ENCODE measurements at regions not wholly inside any gene's neighbourhood (a gene's known extent, or its start where the extent isn't known, plus 50 kb on each side); places are given as distances from the start of the nearest gene placed in this dataset.

DNA sequence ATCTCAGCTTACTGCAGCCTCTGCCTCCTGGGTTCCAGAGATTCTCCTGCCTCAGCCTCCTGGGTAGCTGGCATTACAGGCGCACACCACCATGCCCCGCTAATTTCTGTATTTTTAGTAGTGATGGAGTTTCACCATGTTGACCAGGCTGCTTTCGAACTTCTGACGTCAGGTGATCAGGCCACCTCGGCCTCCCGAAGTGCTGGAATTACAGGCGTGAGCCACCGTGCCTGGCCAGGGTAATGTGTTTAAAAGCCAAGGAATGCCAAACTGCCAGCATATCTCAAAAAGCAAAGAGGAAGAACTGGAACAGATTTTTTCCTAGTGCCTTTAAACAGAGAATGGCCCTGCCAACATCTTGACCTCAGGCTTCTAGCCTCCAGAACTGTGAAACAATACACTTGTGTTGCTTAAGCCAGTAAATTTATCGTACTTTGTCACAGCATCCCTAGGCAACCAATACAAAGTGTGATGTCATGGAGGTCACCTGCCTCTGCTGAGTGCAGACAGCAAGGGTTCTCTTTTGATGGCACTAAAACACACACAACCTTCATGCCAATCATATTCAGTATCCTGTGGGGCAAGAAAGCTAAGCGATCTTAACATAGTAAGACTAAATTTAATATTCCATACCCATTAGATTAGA is 858.3 kb upstream of the TMPRSS15 start:
- DNase-seq: no peak

DNA sequence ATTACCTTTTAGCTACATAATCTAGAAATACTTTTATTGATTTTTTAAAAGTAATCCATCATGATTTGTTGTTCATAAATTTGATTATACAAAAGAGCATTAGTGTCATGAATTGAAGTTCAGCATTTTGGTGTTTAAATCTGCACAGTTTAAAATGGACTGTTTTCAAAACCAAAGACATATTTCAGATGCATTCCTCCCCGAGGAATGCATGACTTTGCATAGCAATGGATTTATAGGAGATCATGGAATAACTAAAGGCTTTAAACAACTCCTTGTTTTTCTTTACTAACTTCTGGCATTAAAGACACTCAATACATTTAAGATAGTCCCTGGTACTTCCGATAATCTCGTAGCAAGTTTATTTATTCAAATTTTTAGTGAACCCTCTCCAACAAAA is 863.1 kb upstream of the TMPRSS15 start:
- DNase-seq: no peak

DNA sequence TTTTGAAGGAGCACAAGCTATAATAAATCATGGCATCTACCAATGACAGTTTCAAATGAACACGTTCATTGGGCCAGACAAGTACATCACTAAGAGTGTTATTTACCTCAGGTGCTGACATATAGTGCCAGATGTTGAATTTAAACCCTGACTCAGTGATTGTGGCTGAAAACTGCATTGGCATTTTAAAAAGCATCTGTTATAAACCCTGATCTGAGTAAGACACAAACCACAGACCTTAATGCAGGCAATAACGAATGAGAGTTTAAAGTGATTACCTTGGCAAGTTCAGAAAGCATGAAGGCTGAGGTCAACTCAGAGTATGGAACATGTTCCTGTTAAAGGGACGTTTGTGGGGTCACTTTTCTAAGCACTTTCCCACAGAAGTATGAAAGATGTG is 865.1 kb upstream of the TMPRSS15 start:
- no peak for DNase-seq

DNA sequence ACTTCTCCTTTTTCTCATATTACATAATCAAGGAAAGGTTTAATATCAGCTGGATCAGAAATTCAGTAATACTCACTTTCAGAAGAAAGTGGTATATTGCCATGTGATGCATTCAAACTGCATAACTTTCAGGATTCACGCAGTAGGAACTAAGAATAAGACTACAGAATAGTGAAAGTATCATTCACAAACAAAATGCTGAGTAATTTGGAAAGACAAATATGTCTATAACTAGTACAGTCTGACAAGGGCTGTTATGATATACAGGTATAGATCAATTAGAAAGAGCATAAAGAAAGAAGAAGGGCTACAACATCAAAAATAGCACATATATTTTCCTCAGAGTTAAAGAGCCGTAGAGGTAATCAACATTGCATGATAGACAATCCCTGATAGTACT is 871.5 kb upstream of the TMPRSS15 start:
- DNase-seq: no peak

DNA sequence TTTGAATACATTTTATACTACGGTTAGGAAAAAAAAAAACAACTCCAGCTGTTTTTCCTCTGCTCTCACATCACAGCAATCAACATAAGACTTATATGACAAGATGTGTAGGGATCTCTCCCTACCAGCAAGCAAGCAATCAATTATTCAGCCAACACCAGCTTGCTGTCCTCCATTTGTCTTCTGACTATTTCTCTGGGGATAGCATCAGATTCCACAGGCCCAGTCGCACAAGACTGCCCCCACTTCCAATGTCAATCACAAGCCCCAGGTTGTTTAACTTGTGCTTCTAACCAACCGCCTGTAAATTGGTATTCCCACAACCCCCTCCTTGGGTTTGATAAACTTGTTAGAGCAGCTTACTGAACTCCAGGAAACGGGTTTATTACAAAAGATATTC is 873.1 kb upstream of the TMPRSS15 start:
- DNase-seq: no peak

DNA sequence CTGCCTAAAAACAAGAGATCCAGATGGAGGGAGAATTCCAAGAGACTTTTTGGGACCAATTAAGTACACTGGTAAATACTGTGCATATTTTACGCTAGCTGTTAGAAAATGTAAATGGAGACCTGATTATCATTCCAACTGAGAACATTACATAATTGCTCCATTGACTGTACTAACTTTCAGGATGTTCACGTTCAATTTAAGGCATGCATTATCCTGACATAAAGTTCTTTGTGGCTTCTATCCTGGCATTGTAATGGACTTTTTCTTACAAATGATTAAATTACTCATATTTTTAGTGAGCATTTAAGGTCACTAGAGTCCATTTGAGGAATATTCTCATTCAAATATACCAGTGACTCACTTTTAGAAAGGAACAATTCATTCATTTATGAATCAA is 883.3 kb upstream of the TMPRSS15 start:
- no peak for DNase-seq

DNA sequence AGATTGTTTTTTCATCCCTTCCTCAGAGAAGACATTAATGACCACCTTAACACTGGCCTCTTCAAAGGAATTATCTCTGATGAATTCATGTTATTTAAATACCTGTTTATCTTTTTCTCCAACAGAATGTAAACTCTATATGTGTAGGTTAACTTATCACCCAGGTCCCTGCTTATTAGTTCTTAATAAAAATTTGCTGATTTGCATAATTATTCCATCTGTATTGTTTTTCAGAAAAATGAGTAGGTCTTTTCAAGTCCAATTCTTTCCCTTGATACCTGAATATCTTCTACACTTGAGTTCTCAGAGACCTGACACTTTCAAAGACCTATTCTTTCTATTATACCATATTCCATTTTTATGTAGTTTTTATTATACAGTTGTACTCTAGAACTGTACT is 886.7 kb upstream of the TMPRSS15 start:
- DNase-seq: no peak

DNA sequence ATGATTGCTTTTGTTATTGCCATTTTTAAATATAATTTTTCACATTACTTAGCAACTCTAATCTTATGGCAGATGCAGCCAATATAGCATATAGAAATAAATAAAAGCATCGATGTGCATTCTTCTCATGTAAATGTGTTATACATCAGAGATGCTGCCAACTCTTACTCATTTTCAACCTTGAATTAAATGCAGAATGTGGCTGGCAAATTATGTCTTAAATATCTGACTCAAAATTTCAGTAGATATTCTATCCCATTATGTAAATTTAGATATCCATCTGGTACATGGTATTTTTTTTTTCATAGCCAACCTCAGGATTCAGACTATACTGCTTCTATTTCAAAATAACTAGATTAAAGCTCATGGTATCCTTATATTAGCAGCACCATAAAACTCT is 916.7 kb upstream of the TMPRSS15 start:
- no peak for DNase-seq

DNA sequence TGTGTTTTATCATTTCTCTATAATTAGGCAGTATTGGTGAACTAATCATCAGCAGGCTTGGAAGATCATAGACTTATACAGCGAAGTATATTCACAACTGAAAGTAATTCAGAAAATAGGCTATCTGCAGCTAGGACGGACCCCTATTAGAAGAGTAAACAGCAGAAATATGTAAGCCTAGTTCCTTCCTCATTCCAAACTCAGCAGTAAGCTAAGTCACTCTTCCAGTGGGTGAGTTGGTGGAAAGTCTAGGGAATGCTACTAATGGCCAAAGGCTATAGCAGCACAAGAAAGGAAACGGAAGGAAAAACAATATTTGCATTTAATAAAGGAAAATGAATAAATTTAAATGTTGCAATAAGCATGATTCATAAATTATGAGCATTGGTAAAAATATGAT is 918.1 kb upstream of the TMPRSS15 start:
- DNase-seq: no peak

DNA sequence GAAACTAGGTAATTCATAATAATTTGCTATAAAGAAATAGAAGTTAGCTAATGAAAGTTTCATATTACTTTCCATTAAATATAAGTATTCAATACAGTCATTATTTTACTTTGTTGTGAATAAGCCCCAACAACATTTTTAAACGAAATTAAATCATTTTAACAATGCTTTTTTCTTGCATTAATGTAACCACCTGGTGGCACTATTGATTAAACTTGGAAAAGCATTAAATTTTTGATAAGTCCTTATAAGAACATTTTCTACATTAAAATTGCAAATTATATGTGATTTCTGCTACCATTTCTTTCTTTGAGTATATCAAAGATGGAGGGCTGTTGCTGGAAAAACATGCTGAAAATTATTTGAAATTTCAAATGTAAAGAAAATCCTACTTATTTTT is 918.8 kb upstream of the TMPRSS15 start:
- peak; percentile 67 for DNase-seq

DNA sequence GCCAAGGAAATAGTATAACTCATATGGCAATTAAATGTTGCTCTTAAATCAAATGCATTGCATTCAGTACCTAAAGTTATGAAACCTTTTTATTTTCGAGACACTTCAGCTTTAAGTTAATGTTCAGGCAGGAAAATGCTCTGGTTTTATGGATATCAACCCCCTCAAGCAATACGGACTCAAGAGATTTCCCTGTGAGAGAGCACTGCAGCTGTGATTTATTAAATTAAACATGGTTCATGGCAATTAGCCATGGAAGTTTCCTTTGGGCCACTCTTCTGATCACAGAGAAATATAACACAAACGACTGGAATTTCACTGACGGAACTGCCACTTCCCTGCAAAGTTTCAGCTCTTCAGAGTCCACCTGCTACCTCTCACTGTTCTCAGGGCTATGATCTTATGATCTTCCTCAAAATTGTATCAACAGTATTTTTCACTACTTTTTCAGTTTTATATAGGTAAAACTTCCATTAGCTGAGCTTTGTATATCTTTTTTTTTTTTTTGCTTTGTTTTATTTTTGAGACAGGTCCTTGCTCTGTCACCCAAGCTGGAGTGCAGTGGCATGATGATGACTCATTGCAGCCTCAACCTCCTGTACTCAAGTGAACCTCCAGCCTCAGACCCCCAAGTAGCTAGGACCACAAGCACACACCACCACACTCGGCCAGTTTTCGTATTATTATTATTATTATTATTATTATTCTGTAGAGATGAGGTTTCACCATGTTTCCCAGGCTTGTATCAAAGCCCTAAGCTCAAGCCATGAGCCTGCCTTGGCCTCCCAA is 923.1 kb upstream of the TMPRSS15 start:
- no peak for DNase-seq

DNA sequence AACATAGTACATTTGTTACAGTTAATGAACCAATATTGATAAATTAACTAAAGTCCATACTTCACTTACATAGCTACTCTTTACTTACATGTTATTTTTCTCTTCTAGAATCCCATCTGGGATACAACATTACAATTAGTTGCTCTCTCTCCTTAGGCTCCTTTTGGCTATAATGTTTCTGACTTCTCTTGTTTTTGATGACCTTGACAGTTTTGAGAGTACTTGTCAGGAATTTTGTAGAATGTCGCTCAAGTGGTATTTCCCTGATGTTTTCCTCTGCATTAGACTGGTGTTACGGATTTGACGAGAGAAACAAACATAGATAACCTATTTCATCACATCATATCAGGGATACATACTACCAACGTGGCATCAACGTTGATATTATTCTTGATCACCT is 925.4 kb upstream of the TMPRSS15 start:
- DNase-seq: no peak

DNA sequence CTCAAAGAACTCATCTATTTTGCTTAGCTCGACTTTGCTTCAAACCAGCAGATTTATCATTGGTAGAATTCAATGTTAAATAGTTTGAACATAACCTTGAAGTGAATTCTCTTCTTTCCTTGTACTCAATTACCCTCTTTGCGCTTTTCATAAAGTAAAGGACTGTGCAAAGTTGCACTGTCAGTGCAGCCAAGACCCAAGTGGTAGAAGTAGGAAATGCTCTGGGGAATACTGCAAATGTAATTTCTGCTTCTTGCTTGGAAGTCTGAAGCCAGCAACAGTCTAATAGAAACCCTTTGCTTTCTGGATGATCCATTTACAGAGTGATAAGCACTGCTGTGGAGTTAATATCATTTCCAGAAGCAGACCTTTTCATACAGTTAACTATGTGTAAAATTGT is 936.7 kb upstream of the TMPRSS15 start:
- DNase-seq: peak; percentile 18

DNA sequence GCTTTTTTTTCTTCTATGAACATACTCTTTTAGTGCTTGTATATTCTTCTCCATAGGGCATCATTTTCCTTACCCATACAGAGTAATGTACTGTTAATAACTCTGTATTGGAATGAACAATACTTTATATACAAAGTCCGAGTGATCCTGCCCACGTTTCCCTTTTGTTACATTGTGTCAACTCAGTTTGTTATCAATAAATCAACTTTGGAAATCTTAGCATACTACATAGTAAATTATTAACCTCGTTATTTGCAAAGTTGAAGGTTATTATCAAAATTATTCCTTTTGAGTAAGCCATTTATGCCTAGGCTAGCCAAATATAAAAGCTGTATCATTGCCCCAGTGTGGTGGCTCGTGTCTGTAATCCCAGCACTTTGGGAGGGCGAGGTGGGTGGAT is 937.4 kb upstream of the TMPRSS15 start:
- no peak for DNase-seq

DNA sequence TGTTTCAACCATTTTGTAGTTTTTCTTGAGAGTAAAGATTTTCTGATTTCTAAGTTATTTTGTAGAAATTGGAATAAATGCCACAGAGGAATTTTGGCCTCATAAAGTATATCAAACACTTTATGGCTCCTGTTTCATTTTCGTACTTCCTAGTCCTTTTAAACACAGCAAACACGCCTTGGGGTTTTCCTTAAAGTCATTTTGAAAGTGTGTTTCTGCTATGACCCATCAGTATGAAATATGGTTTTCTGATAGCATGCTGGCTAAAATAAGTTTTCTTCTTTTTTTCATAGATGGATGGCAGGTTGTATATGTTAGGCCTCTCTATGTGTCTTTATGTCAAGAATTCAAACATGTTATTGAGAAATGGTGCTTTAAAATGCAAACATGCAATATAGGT is 940.1 kb upstream of the TMPRSS15 start:
- no peak for DNase-seq

DNA sequence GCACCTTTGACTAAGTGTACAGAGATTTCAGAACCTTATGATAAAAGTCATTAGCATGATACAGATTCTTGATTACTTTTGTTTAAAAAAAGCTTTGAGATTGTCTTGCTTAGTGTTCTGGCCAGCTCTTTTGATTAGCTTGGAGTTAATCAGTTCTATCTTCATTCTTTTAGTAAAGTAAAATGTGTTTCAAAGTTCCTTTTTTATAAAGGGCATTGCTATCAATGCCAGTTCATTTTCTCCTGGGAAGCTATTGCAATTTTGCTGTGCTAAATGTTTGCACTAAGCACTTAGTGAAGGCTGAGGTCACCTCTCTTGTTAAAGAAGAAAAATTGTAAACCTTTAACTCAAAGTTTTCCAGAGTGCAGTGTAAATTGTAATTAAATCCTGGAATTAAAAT is 946.7 kb upstream of the TMPRSS15 start:
- no peak for DNase-seq

DNA sequence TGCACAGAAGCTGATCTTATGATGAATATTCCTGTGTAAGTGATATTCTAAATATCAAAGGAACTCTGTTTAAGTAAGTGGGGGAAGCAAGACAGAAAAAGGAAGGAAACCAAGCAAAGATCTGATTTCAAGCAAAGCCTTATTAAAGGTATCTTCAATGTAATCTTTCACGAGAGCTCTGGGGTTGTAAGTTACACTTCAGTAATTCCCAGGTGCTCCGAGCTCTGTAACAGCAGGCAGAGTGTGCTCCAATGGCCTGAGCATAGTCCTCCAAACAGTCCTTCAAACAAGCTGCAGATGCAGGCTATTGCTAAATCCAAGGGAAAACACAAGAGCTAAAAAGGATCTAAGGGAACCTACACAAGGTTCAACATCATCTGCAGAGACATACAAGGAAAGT is 949.7 kb upstream of the TMPRSS15 start:
- DNase-seq: no peak

DNA sequence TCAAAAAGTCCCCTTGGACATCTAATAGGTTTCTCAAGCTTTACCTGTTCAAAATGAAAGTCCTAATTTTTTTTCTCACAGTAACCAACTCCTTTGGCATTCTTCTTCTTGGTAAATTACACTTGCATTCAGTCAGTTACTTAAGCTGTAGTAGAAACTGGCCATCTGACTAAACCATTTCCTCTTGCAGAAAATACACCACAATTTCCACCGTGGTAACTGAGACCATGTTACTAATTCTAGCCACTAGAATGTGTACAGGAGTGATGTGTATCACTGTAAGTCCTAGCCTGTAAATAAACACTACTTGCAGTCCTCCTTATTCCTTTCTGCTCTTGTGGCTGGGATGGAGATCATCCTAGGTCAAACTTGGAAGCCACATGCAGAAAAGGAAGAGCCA is 965.4 kb upstream of the TMPRSS15 start:
- DNase-seq: peak; percentile 7

DNA sequence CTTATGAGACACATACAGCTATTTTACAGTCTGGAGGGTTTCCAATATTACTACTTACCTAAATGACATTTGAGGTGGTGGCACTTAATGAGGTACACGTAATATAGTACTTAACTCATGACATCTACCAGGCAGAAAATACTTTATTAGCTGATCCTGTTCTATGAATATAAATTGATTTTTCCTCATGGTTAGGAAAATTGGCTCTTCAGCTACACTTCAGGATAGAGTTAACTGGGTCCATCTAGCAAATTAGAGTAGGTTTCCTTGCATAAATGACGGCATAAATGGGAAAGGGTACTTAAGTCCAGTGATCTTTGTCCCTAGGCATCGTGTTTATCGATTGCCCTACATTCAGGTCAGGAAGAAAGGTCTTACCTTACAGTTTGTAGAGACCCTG is 988.8 kb upstream of the TMPRSS15 start:
- no peak for DNase-seq

DNA sequence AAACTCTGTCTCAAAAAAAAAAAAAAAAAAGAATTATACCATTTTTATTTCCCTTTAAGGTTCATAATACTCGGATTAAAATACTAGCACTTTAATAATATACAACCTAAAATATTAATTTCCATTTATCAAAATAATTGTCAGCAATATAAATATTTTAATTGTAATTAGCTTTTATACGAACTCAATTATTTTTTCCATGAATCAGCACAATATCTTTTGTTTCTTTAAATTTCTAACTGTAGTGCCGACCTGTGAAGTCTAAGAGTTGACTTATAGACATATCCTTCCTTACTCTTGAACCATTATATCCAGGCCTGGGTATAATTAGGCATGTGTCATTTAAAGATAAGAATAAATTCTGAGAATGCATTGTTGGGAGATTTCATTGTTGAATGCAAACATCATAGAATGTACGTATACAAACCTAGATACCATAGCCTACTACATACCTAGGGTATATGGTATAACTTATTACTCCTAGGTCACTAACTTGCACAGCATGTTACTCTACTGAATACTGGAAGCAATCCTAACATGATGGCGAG is 996.7 kb upstream of the TMPRSS15 start:
- DNase-seq: no peak

DNA sequence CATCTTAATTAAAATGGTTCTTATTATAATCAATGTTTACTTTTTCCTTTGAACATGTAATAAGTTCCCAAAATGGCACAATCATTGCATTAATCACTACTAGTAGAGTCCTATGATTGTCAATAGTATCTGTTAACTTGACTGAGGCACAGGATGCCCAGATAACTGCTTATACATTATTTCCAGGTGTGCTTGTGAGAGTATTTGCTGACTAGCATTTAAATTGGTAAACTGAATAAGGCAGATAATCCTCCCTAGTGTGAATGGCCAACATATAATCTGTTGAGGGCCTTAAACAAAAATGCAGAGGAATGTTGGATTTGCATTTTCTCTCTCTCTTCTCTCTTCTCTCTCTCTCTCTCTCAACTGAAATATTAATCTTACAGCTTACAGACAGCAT is 999.3 kb upstream of the TMPRSS15 start:
- DNase-seq: no peak

DNA sequence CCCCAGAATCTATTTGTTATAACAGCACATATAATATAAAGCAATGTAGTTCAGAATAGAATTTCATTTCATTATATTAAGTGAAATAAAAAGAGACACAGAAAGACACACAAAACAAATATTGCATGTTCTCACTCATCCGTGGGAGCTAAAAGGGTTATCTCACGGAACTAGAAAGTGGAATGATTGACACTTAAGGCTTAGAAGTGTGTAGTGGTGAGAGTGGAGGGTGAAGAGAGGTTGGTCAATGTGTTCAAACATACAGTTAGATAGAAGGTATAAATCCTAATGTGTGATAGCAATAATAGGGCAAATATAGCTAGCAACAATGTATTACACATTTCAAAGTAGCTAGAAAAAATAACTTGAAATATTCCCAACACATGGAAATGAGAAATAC is 1001.7 kb upstream of the TMPRSS15 start:
- DNase-seq: no peak

DNA sequence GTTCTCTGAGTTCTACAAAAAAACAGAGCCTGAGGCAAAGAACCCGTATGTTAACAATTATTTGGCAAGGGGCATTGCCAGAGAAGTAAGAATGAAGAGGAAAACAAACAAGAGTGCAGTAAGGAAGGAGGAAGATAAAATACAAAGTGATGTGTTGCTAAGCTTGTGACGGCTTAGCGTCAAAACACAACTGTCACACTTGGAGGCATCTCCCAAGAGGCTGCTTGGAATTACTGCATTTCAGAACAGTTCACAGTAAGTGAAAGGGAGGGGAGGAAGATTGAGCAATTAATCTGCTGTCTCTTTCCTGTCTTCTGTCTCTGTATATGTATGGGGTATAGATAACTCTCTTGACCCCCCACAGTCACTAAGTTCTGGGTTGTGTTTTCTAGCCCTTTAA is 1017.0 kb upstream of the TMPRSS15 start:
- no peak for DNase-seq

DNA sequence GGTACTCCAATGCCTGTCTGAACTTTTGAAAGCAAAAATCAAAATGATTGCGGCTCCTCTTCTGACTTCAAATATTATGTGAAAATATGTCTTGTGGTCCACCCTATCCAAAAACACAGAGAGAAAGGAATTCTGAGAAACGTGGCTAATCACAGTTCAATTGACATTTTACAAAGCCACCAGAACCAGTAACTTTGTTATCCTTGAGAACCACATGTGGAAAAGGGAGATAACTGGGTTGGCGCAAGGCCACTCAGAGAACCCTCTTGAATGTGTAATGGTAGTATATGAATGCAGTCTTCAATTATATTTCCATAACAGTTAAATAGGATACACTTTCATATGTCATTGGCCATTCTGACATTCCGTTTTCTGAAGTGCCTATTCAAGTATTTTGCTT is 1030.0 kb upstream of the TMPRSS15 start:
- peak; percentile 97 for DNase-seq

Data from OCI-M1 (cell line).